Bronchial epithelial cell (primary cell): ENCODE measurements at regions not wholly inside any gene's neighbourhood (a gene's known extent, or its start where the extent isn't known, plus 50 kb on each side); places are given as distances from the start of the nearest gene placed in this dataset.

Source experiments
- DNase-seq: peaks from one replicate; pipeline ENCODE4 v3.0.0-alpha.2; 2010; ENCODE audit warnings: low read depth
- FAIRE-seq: peaks from 2 replicates; lab custom pipeline; 2011; peaks lifted over from hg19 to GRCh38; lab: Jason Lieb, UNC
- H3K27me3 ChIP-seq: 2 replicates; pipeline ENCODE4 v1.5.1; 2011; ENCODE audit warnings: low read length; ENCODE audit not compliant: control insufficient read depth, insufficient read depth
- H3K36me3 ChIP-seq: 2 replicates; pipeline ENCODE4 v1.5.1; 2011; ENCODE audit warnings: low read length; ENCODE audit not compliant: control insufficient read depth, insufficient read depth
- H3K4me3 ChIP-seq: 2 replicates; pipeline ENCODE4 v1.5.1; 2011; ENCODE audit warnings: mild to moderate bottlenecking, low read depth, low read length, control low read depth
- CTCF ChIP-seq: IDR thresholded peaks from 2 replicates; pipeline ENCODE4 v1.5.1; 2011; ENCODE audit warnings: mild to moderate bottlenecking, moderate library complexity, low read length, control low read depth, inconsistent platforms; ENCODE audit not compliant: insufficient read depth, severe bottlenecking

DNA sequence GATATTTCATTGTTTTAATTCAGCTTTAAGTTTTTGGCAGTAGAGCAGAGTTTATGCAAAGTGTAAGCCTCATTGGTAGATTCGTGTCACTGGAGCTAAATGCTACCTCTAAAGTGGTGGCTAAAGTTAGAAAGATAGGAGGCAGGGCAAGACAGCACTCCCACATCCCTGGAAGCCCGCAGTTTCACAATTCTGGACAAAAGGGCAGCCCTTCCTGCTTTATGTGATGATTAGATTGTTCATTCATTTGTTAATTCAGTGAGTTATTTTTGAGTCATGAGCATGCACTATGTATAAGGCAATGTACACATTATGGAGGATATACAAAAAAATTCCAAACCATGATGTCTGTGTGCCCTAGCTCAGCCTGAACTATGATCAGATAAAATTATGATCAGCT is 52.1 kb upstream of the EIF3M start:
- H3K36me3 ChIP-seq: no peaks in the 10 kb centered on the region
- no peak overlapping the region for H3K4me3 ChIP-seq
- DNase-seq (peak; percentile 76), FAIRE-seq (no peak)
- no peak for TF ChIP-seq CTCF
- no peaks in the 10 kb centered on the region for H3K27me3 ChIP-seq

DNA sequence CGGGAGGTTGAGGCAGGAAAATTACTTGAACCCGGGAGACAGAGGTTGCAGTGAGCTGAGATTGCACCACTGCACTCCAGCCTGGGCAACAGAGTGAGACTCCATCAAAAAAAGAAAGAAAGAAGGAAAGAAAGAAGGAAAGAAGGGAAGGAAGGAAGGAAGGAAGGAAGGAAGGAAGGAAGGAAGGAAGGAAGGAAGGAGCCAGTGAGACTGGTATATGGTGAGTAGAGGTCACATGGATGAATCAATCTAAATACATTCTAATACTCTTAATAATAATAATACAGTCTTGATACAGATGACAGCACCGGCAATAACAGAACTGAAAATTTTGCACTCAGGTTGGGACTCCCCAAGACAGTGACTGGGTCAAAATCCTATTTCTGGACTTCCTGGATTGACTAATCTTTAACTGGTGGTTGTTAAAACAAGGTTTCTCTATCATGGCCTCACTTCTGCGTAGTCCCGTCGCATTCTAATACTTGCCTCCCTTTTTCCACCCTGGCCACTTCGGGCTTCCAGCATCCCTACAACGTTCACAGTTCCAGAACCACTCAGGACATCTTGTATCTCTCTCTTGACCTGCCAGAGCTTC is 53.5 kb upstream of the EIF3M start:
- DNase-seq: no peak
- Histone ChIP-seq H3K4me3 (no peak overlapping the region), H3K27me3 (no peaks in the 10 kb centered on the region), H3K36me3 (no peaks in the 10 kb centered on the region)
- FAIRE-seq: no peak
- no peak for TF ChIP-seq CTCF

DNA sequence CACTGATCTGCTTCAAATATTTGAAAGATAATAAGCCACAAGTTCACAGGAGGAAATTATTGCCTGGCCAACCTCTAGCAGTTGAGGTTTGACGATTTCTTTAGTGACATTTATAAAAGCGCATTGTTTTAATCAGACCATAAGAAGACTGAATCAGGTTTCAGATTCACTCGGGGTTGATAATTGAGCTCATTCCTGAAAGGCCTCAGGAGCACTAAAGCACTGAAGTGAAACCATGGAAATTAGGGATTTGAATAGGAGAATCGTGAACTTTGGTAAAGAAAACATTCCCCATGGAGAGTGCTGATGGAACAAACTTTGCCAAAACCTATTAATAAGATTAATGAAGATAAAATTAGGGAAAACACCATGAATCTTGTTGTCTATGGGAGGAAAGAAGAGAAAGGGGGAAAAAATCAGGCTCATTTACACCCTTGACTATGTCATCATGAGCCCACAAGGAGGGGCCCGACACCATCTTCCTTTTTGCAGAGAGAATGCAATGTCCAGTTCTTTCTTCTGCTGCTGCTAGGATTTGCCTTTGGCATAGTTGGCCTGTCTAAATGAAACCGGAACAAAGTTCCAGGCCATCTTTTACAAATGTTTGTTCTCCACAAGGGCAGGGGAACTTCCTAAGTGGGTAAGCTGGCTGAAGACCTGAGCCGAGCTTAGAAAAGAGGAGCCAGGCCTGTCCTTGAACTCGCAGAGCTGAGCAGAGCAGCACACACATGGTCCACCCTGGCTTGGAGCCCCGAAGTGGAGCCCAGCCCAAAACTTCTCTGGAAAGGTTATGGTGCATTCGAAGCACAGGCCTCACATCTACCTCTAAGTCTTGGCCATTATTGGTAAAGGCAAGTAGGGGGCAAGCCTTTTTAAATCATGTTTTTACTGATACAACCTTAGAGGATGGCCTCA is 56.1 kb upstream of the EIF3M start:
- no peak for FAIRE-seq

GRCh38 chr11:32526760-32527159 is 56.9 kb upstream of the EIF3M start:
- FAIRE-seq (no peak), DNase-seq (no peak)
- Histone ChIP-seq H3K4me3 (no peak overlapping the region), H3K27me3 (no peaks in the 10 kb centered on the region), H3K36me3 (no peaks in the 10 kb centered on the region)
- no peak for TF ChIP-seq CTCF

More for the DNA sequence above, 56.1 kb upstream of the EIF3M start:
- Histone ChIP-seq H3K36me3 (no peaks in the 10 kb centered on the region), H3K4me3 (no peak overlapping the region), H3K27me3 (no peaks in the 10 kb centered on the region)
- DNase-seq: no peak
- no peak for TF ChIP-seq CTCF

- Histone ChIP-seq H3K36me3 (no peaks in the 10 kb centered on the region), H3K4me3 (no peak overlapping the region), H3K27me3 (no peaks in the 10 kb centered on the region)
- DNase-seq: peak; percentile 62
- TF ChIP-seq CTCF: no peak
- FAIRE-seq: no peak
These were observed 71.7 kb upstream of the EIF3M start for GRCh38 chr11:32511926-32512325.
